ENCODE measurements at regions not wholly inside any gene's neighbourhood (a gene's known extent, or its start where the extent isn't known, plus 50 kb on each side); places are given as distances from the start of the nearest gene placed in this dataset.
"Not testable (repeated sequence)": the region's sequence is repeated elsewhere in the genome, so short reads cannot be mapped to it uniquely, and the experiment has no call there.

DNA sequence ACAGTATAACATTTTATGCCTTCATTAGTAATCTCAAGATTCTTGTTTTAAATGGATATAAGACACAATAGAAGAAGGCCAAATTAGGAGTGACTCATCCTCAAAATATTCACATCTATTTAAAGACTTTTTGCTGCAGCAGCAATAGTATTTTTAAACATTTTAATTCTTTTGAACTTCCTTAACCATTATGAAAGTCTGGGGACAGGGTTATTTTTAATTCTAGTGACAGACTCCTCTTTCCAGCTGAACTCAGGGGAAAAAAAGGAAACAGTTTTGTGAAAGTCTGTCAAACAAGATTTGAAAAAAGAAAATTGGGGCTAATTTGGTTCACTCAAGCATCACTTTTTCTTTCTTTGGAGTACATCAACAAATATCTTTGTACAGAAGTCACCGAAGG, 541.8 kb downstream of the NUP35 start:
- no peak for DNase-seq

DNA sequence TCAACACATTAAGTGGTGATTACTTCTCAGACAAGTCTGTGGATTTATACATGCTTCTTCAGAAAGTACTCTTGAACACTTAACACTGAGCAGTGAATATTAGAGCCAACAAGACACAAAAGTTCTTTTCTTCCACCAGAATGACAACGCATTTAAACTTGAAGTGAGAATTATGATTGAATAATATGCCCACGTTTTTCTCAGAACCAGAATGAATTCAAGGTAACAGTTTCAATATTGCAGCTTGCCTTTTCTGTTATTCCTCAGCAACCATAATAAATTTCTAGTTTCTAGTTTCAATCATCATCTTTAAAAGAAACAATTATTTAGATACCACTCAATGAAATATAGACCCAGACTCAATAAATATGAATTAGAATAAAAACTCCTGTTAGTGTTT, 547.0 kb downstream of the NUP35 start:
- DNase-seq, result no peak

DNA sequence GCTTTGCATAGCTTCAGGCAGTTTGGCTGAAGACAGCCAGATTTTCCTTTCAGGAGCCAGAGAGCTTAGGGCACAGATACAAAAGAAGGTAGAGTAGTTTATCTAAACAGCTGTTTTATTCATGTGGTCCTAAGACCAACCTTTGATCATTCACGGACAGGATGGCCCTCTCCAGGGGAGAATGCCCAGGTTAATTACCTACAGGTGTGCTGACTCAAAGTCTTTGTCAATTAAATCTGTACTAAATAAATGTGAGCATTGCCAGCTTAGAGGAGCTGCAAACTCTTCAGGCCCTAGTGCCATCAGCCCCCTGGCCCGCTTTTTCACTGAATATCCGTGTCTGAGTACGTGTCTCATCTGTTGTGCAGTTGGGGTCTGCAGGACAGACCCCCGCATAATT, 554.7 kb downstream of the NUP35 start:
- DNase-seq, result no peak

DNA sequence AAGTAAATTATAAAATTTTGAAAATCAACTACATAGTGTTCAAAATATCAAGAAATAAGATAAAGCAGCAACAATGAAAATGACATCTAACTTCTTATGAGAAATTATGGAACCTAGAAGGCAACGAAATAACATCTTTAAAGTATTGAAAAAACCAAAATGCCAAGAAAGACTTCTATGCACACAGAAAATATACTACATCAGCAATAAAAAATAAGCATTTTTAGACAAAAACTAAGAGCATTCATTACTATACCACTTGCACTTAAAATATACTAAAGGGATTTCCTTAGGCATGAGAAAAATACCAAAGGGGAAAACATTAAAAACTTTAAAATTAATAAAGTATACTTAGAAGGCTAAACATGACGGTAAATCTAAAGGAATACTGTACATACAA, 556.3 kb downstream of the NUP35 start:
- no peak for DNase-seq

DNA sequence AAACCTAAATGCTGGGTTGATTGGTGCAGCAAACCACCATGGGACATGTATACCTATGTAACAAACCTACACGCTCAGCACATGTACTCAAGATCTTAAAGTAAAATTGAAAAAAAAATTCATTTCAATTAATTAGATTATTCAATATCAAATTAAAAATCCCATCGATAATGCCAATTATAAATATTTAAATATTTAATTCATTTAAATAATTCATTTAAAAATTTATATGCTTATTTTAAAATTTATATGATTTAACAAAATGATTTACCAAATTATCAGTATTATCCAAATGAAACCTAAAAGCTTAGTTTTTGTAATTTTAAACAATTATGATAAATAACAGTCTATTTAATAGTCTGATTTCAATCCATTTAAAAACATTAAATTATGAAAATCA, 560.4 kb downstream of the NUP35 start:
- no peak for DNase-seq

DNA sequence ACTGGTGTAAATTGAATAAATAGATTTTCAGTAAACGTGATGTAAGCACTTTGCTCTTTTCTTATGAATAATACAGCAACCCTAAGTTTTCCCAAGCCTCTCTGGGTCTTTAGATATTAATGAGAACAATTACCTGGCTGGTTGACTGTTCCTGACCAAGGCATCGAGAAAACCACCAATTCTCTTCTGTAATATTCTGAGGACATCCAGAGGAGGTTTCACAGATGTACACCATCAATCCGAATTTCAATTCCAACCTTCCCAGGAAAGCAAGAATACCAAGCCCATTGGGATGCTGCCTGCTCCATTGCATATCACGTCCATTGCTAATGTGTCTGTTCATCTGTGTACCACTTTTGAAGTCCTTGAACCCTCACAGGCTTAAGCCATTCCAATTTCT, 571.8 kb downstream of the NUP35 start:
- no peak for DNase-seq

DNA sequence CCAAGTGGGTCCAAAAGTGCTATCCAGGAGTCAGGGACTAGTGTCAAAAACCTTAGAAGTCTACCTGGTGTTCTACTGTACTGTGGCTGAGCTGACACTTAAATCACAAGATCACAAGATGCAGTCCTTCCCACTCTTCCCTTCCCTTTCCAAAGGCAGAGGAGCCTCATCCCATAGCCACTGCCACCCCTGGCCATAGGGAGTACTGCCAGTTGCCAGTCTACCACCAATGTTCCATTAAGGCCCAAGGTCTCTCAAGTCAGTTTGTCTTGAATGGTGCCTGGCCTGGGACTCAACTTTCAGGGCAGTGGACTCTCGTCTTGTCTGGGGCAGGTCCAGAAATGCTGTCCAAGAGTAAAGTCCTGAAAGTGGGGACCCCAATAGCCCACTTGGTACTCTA, 585.6 kb downstream of the NUP35 start:
- DNase-seq, result no peak

DNA sequence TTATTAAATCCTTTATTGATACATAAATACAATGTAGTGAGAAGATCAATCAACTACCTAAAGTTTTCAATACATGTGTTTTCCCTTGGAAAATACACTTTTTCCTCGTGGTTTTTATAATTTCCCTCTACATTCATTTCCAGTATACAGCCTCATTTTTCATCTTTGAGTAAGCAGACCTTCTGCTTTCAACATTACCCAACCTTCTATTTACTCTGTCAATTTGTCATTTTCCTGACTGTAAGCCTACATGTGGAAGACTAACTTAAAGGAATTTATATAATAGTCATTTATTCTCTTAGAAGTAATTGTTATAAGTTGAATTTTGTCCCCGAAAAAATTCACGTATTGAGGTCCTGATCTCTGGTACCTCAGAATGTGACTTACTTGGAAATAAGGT, 594.0 kb downstream of the NUP35 start:
- no peak for DNase-seq

DNA sequence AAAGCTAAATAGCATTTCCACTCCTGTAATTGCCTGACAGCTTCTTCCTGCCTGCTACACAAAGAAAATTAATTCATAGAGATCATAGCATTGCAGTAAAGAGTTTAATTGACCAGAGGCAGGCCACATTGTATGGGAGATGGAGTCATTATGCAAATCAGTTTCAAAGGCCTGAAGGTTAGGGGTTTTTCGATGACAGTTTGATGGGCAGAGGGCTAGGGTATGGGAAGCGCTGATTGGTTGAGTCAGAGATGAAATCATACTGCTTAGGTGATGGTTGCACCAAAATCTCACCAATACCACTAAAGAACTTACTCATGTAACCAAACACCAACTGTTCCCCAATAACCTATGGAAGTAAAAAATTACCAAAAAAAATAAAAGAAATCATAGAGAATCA, 599.0 kb downstream of the NUP35 start:
- no peak for DNase-seq

DNA sequence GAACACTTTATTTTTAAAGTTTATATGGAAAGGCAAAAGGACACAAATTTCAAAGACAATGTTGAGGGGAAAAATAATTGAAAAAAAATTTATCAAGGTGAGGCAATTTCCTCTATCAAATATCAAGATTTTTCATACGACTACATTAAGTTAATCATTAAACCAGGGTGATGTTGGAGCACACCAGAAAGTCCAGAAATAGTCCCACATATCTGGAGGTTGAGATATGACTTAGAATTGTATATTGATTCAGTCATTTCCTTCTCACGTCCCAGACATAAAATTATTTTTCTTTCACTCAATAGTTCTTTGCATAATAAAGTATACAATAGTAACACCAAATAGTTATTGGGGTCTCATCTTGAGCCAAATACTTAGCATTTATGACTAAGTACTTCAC, 605.1 kb downstream of the NUP35 start:
- DNase-seq, result no peak

DNA sequence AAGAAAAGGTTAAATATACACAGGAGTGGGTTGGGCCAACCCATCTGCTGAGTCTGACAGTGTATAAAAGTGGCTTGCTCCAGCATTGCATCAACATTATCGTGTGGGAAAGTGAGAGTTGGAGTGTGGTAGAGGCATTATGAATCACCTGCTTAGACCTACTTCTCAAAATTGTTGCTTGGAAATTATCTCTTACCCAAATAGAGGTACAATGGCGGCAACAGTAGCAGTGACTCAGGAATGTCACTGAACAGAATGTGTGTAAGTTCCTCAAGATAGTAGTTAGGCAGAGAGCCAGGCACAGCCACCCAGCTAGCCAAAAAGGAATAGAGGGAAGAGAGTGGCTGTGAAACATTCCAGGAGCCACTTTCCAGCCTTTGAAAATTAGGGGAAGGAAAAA, 616.0 kb downstream of the NUP35 start:
- DNase-seq, result no peak

DNA sequence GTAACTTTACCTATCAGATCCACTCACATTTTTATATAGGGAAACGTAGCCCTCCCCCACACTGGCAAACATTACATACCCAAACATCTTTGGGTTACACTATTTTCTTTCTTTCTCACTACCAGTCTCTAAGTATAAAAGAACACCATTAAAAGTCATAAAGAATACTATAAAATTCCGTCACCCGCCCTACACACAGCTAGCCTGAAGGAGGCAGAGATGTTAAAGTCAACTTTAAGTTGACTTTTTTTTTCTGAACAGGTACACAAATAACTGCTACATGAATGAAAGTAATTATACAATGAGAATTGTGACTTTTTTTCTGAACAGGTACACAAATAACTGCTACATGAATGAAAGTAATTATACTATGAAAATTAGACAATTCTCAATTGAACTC, 628.3 kb downstream of the NUP35 start:
- no peak for DNase-seq

DNA sequence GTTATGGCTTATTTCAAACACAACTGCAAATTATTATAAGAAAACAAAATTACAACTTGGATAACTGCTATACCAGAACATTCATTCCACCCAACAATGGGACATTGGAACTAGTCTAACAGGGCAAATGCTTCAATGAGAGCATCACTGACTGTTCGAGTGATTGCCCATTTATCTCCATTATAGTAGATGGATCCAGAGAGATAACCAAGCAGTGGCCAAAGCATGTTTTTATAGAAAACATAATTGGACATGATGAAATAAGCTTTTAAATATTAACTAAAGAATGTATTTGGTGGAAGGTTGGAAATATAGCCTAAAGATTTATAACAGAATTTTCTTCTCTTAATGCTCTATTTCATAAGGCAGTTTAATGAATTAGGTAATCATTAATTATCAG, 634.8 kb downstream of the NUP35 start:
- DNase-seq, result no peak

DNA sequence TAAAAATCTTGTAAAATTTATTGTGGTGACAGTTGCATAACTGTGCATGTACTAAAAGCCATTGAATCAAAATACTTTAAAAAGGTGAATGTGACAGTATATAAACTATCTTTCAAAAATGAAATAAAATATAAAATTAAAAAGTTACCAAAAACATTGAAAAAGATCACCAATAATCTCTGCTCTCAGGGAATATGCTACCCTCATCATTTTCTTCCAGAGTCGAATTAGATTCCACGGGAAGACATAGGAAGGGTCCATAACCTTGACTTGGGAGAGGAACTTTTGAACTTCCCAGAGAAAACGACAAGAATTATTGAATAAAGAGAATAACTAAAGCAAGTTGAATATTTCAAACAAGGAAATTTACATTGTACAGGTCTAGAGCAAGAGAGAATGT, 649.5 kb downstream of the NUP35 start:
- no peak for DNase-seq

DNA sequence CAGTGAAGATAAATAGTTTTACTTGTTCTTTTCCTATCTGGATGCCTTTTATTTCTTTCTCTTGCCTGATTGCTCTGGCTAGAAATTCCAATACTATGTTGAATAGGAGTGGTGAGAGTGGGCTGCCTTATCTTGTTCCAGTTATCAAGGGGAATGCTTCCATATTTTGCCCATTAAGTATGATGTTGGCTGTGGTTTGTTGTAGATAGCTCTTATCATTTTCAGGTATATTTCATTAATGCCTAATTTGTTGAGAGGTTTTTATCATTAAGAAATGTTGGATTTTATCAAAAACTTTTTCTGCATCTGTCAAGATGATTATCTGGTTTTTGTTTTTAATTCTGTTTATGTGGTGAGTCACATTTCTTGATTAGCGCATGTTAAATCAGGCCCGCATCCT, 655.8 kb downstream of the NUP35 start:
- DNase-seq, result no peak

DNA sequence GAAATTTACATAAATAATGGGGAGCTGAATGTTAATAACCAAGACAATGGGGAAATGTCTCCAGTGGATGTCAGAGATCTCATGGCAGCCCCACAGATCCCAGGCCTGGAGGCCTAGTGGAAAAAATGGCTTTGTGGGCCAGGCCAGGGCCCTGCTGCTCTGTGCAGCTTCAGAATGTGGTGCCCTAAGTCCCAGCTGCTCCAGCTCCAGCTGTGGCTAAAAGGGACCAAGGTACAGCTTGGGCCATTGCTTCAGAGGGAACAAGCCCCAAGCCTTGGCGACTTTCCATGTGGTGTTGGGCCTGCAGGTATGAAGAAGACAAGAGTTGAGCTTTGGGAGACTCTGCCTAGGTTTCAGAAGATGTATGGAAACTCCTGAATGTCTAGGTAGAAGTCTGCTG, 658.2 kb downstream of the NUP35 start:
- no peak for DNase-seq

DNA sequence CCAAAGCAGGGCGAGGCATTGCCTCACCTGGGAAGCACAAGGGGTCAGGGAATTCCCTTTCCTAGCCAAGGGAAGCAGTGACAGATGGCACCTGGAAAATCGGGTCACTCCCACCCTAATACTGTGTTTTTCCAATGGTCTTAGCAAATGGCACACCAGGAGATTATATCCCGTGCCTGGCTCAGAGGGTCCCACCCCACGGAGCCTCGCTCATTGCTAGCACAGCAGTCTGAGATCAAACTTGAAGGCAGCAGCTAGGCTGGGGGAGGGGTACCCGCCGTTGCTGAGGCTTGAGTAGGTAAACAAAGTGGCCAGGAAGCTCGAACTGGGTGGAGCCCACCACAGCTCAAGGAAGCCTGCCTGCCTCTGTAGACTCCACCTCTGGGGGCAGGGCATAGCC, 664.6 kb downstream of the NUP35 start:
- DNase-seq, result not testable (repeated sequence)

DNA sequence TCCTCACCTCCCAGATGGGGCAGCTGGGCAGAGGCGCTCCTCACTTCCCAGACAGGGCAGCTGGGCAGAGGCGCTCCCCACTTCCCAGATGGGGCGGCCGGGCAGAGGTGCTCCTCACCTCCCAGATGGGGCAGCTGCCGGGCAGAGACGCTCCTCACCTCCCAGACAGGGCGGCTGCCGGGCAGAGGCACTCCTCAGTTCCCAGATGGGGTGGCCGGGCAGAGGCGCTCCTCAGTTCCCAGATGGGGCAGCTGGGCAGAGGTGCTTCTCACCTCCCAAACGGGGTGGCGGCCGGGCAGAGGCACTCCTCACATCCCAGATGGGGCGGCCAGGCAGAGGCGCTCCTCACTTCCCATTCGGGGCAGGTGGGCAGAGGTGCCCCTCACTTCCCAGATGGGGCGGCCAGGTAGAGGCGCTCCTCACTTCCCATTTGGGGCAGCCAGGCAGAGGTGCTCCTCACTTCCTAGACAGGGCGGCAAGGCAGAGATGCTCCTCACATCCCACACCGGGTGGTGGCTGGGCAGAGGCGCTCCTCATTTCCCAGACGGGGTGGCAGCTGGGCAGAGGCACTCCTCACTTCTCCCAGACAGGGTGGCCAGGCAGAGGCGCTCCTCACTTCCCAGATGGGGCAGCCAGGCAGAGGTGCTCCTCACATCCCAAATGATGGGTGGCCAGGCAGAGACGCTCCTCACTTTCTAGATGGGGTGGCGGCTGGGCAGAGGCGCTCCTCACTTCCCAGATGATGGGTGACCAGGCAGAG, 668.1 kb downstream of the NUP35 start:
- not testable (repeated sequence) for DNase-seq

DNA sequence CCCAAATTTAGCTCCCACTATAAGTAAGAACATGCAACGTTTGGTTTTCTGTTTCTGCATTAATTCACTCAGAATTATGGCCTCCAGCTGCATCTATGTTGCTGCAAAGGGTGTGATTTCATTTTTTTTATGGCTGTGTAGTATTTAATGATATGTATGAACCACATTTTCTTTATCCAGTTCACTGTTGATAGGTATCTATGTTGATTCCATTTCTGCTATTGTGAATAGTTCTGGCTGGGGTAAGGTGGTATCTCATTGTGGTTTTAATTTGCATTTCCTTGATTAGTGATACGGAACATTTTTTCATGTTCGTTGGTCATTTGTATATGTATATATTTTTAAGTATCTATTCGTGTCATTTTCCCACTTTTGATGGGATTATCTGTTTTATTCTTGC, 674.3 kb downstream of the NUP35 start:
- no peak for DNase-seq

DNA sequence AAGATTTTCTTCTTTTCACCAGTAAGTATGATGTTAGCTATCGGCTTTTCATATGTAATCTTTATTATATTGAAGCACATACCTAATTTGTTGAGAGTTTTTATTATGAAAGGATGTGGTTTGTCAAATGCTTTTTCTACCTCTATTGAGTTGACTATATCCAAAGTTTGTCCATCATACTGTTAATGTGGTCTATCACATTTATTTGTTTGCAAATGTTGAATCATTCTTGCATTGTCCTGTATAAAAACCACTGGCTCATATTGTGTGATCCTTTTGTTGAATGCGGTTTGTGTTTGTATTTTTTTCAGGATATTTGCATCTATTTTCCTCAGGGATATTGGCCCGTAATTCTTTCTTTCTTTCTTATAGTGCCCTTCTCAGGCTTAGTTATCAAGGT, 675.5 kb downstream of the NUP35 start:
- no peak for DNase-seq

DNA sequence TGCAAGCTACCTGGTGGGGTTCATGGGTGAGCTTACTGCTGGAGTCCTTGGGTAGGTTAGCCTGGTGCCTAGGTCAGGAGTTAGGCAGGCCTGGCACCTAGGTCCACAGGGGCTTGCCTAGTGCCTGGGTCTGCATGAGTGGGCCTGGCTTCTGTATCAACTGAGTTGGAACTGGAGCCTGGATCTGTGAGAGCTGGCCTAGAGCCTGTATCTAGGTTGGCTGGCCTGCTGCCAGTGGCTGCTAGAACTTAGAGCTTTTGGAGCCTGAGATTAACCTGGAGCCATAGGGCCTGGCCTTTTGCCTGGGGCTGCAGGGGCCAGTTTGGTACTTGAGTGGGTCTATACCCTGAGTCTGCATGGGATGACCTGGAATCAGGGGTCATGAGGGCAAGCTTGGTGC, 679.4 kb downstream of the NUP35 start:
- no peak for DNase-seq

DNA sequence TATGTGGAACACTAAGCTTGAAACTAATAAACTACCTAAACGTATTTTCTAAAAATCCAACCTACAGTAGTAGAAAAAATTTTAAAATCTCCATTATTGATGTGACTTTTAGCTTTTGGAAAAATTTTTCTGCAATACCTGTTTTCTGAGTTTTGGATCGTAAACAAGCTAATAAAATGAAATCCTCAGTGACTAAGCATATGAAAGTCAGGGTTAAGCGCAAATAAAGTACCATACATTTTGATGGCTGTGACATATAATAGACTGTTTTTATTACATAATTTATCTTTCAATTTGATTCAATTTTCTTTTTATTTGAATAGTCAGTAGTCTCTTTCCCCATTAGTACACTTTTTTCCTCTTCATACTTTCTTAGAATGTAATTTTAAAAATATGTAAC, 683.6 kb downstream of the NUP35 start:
- no peak for DNase-seq

DNA sequence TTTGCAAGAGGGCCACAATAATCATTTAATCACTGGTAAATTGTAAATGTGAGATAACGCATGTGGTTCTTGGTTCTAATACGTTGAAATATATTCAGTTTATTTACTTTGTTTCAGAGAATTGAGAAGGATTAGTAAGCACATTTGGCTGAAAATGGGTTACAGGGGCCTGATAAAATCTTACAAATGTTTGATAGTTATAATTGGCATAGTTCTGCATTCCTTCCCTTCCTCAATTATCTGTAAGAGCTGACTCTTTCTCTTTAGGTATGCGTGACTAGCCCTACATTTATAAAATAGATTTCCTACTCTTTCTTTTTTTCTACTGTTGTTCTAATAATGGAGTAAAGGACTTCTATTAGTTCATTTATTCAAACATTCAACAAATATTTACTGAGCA, 685.2 kb downstream of the NUP35 start:
- DNase-seq, result no peak

DNA sequence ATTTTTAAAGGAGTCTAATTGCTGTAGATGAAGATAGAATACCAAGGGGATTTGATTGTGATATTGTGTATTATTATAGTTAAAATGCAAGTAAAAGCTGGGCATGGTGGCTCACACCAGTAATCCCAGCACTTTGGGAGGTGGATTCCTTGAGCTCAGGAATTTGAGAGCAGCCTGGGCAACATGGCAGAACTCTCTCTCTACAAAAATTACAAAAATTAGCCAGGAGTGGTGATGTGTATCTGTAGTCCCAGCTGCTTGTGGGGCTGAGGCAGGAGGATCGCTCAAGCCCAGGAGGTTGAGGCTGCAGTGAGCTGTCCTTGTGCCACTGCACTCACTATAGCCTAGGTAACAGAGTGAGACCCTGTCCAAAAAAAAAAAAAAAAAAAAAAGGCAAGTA, 687.0 kb downstream of the NUP35 start:
- DNase-seq, result no peak

DNA sequence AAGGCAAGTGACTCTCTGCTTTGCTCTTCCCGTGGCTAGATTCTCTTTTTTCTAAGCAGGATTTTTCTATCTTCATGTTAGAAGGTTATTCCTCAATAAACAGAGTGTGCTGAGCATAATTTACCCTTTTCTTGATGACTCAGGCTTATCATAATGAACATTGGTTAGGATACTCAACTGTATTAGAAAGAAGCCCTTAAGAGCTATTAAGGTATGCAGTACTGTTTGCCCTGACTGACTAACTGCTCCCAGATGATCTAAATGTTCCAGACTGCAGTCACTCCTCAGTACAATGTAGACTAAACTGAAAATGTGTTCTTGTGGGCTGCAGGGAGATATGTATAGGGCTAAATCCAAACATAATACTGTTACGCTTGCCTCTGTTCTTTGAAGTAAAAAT, 687.8 kb downstream of the NUP35 start:
- no peak for DNase-seq

DNA sequence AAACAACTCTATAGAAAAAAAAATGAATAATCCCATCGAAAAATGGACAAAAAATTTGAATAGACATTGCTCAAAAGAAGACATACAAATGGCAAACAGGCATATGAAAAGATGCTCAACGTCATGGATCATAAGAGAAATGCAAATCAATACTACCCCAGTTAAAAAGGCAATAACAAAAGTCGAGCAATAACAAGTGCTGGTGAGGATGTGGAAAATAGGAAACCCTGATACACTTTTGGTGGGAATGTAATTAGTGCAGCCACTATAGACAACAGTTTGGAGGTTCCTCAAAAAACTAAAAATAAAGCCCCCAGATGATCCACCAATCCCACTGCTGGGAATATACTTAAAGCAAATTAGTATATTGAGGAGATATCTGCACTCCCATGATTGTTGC, 701.5 kb downstream of the NUP35 start:
- DNase-seq, result no peak
